ENCODE measurements at regions not wholly inside any gene's neighbourhood (a gene's known extent, or its start where the extent isn't known, plus 50 kb on each side); places are given as distances from the start of the nearest gene placed in this dataset.

GRCh38 chr1:106680776-106681344 is 375.6 kb upstream of the PRMT6 start:
- H3K4me1 ChIP-seq = peaks cover 0 to 13% (median 7%) of the 10 kb centered on the region in 10 experiments; a peak in 13 of 20 replicates
- TF ChIP-seq Cebpa-rat (IDR thresholded peaks at IDR 0.05) = no peak

GRCh38 chr1:106681939-106682522 is 374.4 kb upstream of the PRMT6 start:
- Histone ChIP-seq H3K9ac (no peak overlapping the region), H4K20me1 (no peaks in the 10 kb centered on the region), H3K36me3 (no peaks in the 10 kb centered on the region), H3K9me3 (replicated peaks in 1 of 11) (peaks cover 0 to 7% (median 0%) of the 10 kb centered on the region in 11 experiments; a peak in 3 of 22 replicates), H3K4me1 (peaks cover 0 to 8% (median 4%) of the 10 kb centered on the region in 10 experiments; a peak in 3 of 20 replicates), H3K4me3 (no peak overlapping the region), H3K27me3 (no peaks in the 10 kb centered on the region), H3K27ac (no peak overlapping the region), H3K4me2 (no peak overlapping the region)
- TF ChIP-seq Cebpa-rat (IDR thresholded peaks at IDR 0.05) = no peak

More at GRCh38 chr1:106680776-106681344, 375.6 kb upstream of the PRMT6 start:
- Histone ChIP-seq H3K36me3 (no peaks in the 10 kb centered on the region), H3K27ac (no peak overlapping the region), H3K9me3 (replicated peaks in 1 of 11) (peaks cover 0 to 7% (median 0%) of the 10 kb centered on the region in 11 experiments; a peak in 3 of 22 replicates), H3K4me2 (no peak overlapping the region), H3K9ac (no peak overlapping the region), H4K20me1 (no peaks in the 10 kb centered on the region), H3K27me3 (no peaks in the 10 kb centered on the region), H3K4me3 (no peak overlapping the region)

- Histone ChIP-seq H3K27me3 (no peaks in the 10 kb centered on the region), H3K27ac (no peak overlapping the region), H3K9ac (no peak overlapping the region), H3K9me3 (replicated peaks in 1 of 11) (peaks cover 0 to 7% (median 0%) of the 10 kb centered on the region in 11 experiments; a peak in 3 of 22 replicates), H3K4me1 (peaks cover 0 to 8% (median 4%) of the 10 kb centered on the region in 10 experiments; a peak in 3 of 20 replicates), H3K36me3 (no peaks in the 10 kb centered on the region), H3K4me2 (no peak overlapping the region), H4K20me1 (no peaks in the 10 kb centered on the region), H3K4me3 (no peak overlapping the region)
- TF ChIP-seq Cebpa-rat (IDR thresholded peaks at IDR 0.05) = no peak
Observed at GRCh38 chr1:106688446-106688845, 368.0 kb upstream of the PRMT6 start.

GRCh38 chr1:106698660-106699059 is 357.8 kb upstream of the PRMT6 start:
- no peak overlapping the region for H3K4me2 ChIP-seq
- H3K9me3 ChIP-seq (replicated peaks in 1 of 11) = 0 out of 22 replicates have a peak, but pooled peaks cover 0 to 3% (median 0%) of the 10 kb centered on the region in 11 experiments
- H3K4me1 ChIP-seq = peaks cover 0 to 6% (median 0%) of the 10 kb centered on the region in 10 experiments; a peak in 2 of 20 replicates
- H3K27me3 ChIP-seq = no peaks in the 10 kb centered on the region
- H4K20me1 ChIP-seq = no peaks in the 10 kb centered on the region
- H3K27ac ChIP-seq = no peak overlapping the region
- H3K4me3 ChIP-seq = no peak overlapping the region
- no peak overlapping the region for H3K9ac ChIP-seq
- no peaks in the 10 kb centered on the region for H3K36me3 ChIP-seq
- no peak for TF ChIP-seq Cebpa-rat (IDR thresholded peaks at IDR 0.05)

- 0 out of 22 replicates have a peak, but pooled peaks cover 0 to 3% (median 0%) of the 10 kb centered on the region in 11 experiments for H3K9me3 ChIP-seq (replicated peaks in 1 of 11)
- no peak overlapping the region for H3K4me3 ChIP-seq
- H3K4me1 ChIP-seq = peaks cover 0 to 6% (median 0%) of the 10 kb centered on the region in 10 experiments; a peak in 2 of 20 replicates
- H3K36me3 ChIP-seq = no peaks in the 10 kb centered on the region
- no peaks in the 10 kb centered on the region for H3K27me3 ChIP-seq
- no peak for TF ChIP-seq Cebpa-rat (IDR thresholded peaks at IDR 0.05)
- no peaks in the 10 kb centered on the region for H4K20me1 ChIP-seq
- H3K9ac ChIP-seq = no peak overlapping the region
- H3K27ac ChIP-seq = no peak overlapping the region
- 0 out of 22 replicates have a peak overlapping the region, but pooled peaks of 1 of the 11 experiments have one; percentile 14 for H3K4me2 ChIP-seq
Observed at GRCh38 chr1:106699433-106699832, 357.0 kb upstream of the PRMT6 start.

GRCh38 chr1:106700211-106700610 is 356.3 kb upstream of the PRMT6 start:
- Histone ChIP-seq H3K4me1 (peaks cover 0 to 6% (median 0%) of the 10 kb centered on the region in 10 experiments; a peak in 2 of 20 replicates), H3K4me3 (no peak overlapping the region), H4K20me1 (no peaks in the 10 kb centered on the region), H3K27ac (no peak overlapping the region), H3K27me3 (no peaks in the 10 kb centered on the region), H3K36me3 (no peaks in the 10 kb centered on the region), H3K9ac (no peak overlapping the region), H3K4me2 (no peak overlapping the region), H3K9me3 (replicated peaks in 1 of 11) (0 out of 22 replicates have a peak, but pooled peaks cover 0 to 3% (median 0%) of the 10 kb centered on the region in 11 experiments)
- TF ChIP-seq Cebpa-rat (IDR thresholded peaks at IDR 0.05) = no peak

GRCh38 chr1:106705971-106706370 is 350.5 kb upstream of the PRMT6 start:
- H3K4me1 ChIP-seq = no peaks in the 10 kb centered on the region
- H3K9ac ChIP-seq = no peak overlapping the region
- no peaks in the 10 kb centered on the region for H3K36me3 ChIP-seq
- H3K4me2 ChIP-seq = no peak overlapping the region
- no peak for TF ChIP-seq Cebpa-rat (IDR thresholded peaks at IDR 0.05)
- no peaks in the 10 kb centered on the region for H3K9me3 ChIP-seq (replicated peaks in 1 of 11)
- no peak overlapping the region for H3K4me3 ChIP-seq
- no peaks in the 10 kb centered on the region for H4K20me1 ChIP-seq
- H3K27ac ChIP-seq = no peak overlapping the region
- no peaks in the 10 kb centered on the region for H3K27me3 ChIP-seq

- peaks cover 0 to 24% (median 14%) of the 10 kb centered on the region in 10 experiments; a peak in 15 of 20 replicates for H3K4me1 ChIP-seq
- H3K4me3 ChIP-seq = no peak overlapping the region
- no peaks in the 10 kb centered on the region for H4K20me1 ChIP-seq
- peak overlapping the region; percentile 27 to 64 (median 47); a peak in 21 of 22 replicates for H3K4me2 ChIP-seq
- no peak overlapping the region for H3K27ac ChIP-seq
- H3K9ac ChIP-seq = no peak overlapping the region
- H3K27me3 ChIP-seq = no peaks in the 10 kb centered on the region
- no peak for TF ChIP-seq Cebpa-rat (IDR thresholded peaks at IDR 0.05)
- peaks cover 12 to 25% (median 14%) of the 10 kb centered on the region in 11 experiments for H3K9me3 ChIP-seq (replicated peaks in 1 of 11)
- no peaks in the 10 kb centered on the region for H3K36me3 ChIP-seq
Observed at GRCh38 chr1:106717591-106717990, 338.9 kb upstream of the PRMT6 start.

- no peaks in the 10 kb centered on the region for H3K36me3 ChIP-seq
- no peak overlapping the region for H3K4me3 ChIP-seq
- H4K20me1 ChIP-seq = no peaks in the 10 kb centered on the region
- no peak overlapping the region for H3K27ac ChIP-seq
- peaks cover 0 to 10% (median 5%) of the 10 kb centered on the region in 11 experiments; a peak in 8 of 22 replicates for H3K9me3 ChIP-seq (replicated peaks in 1 of 11)
- peaks cover 4 to 19% (median 11%) of the 10 kb centered on the region in 10 experiments for H3K4me1 ChIP-seq
- no peaks in the 10 kb centered on the region for H3K27me3 ChIP-seq
- H3K9ac ChIP-seq = no peak overlapping the region
- TF ChIP-seq Cebpa-rat (IDR thresholded peaks at IDR 0.05) = no peak
- no peak overlapping the region for H3K4me2 ChIP-seq
Observed at GRCh38 chr1:106721790-106722189, 334.7 kb upstream of the PRMT6 start.
